Type B pancreatic cell (in vitro differentiated cells): ENCODE measurements at regions not wholly inside any gene's neighbourhood (a gene's known extent, or its start where the extent isn't known, plus 50 kb on each side); places are given as distances from the start of the nearest gene placed in this dataset.

ENCODE experiments used
- DNase-seq: peaks from one replicate; pipeline ENCODE4 v3.0.0; 2021; ENCODE audit warnings: mixed read lengths; ENCODE audit not compliant: unreplicated experiment; ENCODE audit errors: extremely low spot score
- H3K27ac Mint-ChIP-seq: 2 replicates; pipeline ENCODE4 v1.8.0; 2021; ENCODE audit warnings: mild to moderate bottlenecking, mixed read lengths
- H3K27me3 Mint-ChIP-seq: 2 replicates; pipeline ENCODE4 v1.8.0; 2021; ENCODE audit warnings: mixed read lengths
- H3K36me3 Mint-ChIP-seq: 2 replicates; pipeline ENCODE4 v1.8.0; 2021; ENCODE audit warnings: mixed read lengths
- H3K4me1 Mint-ChIP-seq: one replicate; pipeline ENCODE4 v1.8.0; 2021; ENCODE audit warnings: mixed read lengths; ENCODE audit not compliant: unreplicated experiment
- H3K4me3 Mint-ChIP-seq: 2 replicates; pipeline ENCODE4 v1.8.0; 2021; ENCODE audit warnings: mild to moderate bottlenecking, mixed read lengths
- H3K9me3 Mint-ChIP-seq: 2 replicates; pipeline ENCODE4 v1.8.0; 2021; ENCODE audit warnings: mixed read lengths
- TF ChIP-seq, protein P1 (sequence below): fragments of 200-600 bp; sonication (generic); conservative IDR thresholded peaks from 2 replicates; pipeline ENCODE4 v1.5.0; 2021; ENCODE audit warnings: antibody characterized with exemption, mild to moderate bottlenecking

DNA sequence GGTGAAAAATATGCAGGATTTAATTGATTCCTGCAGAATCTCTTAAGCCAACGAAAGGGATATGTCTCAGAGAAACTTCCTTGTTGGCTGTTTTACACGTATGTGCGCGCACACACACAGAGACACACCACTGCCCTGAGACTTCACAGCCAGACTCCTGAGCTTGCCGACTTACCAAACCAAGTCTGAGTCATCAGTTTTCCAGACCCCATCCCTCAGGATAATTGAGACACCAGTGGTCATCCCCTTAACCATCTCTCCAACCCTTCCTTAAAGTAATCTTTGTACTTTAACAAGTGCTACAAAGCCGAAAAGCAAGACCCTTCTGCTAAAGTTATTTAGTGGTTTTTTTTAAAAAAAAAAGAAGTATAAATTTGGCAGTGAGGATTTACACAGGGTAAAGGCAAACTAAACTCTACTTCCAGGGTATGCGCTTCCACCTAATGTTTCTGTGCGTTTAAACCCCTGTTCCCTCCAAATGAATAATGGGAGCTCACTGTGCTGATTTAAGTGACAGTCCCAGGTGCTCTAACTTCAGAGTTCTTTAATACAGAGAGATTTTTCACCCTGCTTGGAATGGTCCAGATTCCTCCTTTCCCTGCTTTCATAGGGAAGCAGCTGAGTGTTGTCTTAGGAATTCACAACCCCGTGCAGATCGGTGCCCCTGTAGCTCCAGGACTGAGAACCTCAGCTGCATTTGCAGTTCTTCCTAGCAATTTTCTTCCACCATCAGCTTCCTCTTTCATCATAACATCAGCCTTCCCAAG, 198.5 kb downstream of the INHBA start:
- no peaks in the 10 kb centered on the region for H3K4me1 Mint-ChIP-seq
- TF ChIP-seq, protein P1, sequence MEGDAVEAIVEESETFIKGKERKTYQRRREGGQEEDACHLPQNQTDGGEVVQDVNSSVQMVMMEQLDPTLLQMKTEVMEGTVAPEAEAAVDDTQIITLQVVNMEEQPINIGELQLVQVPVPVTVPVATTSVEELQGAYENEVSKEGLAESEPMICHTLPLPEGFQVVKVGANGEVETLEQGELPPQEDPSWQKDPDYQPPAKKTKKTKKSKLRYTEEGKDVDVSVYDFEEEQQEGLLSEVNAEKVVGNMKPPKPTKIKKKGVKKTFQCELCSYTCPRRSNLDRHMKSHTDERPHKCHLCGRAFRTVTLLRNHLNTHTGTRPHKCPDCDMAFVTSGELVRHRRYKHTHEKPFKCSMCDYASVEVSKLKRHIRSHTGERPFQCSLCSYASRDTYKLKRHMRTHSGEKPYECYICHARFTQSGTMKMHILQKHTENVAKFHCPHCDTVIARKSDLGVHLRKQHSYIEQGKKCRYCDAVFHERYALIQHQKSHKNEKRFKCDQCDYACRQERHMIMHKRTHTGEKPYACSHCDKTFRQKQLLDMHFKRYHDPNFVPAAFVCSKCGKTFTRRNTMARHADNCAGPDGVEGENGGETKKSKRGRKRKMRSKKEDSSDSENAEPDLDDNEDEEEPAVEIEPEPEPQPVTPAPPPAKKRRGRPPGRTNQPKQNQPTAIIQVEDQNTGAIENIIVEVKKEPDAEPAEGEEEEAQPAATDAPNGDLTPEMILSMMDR: no peak
- no peaks in the 10 kb centered on the region for H3K36me3 Mint-ChIP-seq
- peaks cover 3% of the 10 kb centered on the region for H3K27me3 Mint-ChIP-seq
- H3K4me3 Mint-ChIP-seq: no peak overlapping the region
- H3K27ac Mint-ChIP-seq: no peak overlapping the region
- DNase-seq: no peak
- H3K9me3 Mint-ChIP-seq: no peaks in the 10 kb centered on the region

DNA sequence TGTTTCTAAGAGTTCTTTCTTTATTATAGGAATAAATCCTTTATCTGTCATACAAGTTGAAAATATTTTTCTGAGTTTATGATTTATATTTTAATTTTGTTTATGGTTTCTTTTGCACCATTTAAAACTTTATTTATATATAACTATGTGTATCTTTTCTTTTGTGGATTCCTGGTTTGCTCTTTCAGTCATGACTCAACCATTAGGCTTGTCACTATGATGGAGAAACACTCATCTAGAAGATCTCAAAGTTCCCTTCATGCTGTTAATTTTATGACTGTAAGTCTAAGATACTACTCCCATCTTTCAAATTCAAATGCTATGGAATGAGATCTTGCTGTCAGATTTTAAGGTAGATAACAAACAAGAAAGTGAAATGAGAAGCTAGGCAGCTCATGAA, 199.5 kb downstream of the INHBA start:
- Mint-ChIP-seq H3K9me3 (no peaks in the 10 kb centered on the region), H3K27me3 (peaks cover 3% of the 10 kb centered on the region), H3K4me1 (no peaks in the 10 kb centered on the region), H3K36me3 (no peaks in the 10 kb centered on the region), H3K4me3 (no peak overlapping the region), H3K27ac (no peak overlapping the region)
- no peak for DNase-seq
- TF ChIP-seq, protein P1: no peak

- H3K4me3 Mint-ChIP-seq: no peak overlapping the region
- TF ChIP-seq, protein P1: no peak
Observed at GRCh38 chr7:41501466-41501865, 201.4 kb downstream of the INHBA start.

DNA sequence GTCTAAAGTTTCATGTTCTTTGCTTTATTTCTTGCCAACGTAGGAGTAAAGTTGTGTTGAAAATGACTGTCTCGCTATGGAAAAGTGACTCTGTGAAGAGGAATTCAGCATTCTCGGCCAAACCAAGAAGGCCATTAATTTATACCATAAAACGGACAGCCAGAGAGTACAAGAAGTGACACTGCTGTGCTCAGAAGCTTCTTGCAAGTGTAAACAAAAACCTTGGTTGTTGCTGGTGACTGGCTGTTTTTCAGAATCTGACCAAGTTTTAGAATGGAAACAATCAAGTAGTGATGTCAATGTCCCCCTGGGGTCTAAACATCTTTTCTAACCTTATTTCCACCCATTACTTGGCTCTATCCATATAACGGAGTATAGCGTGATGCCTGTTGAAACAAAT, 201.9 kb downstream of the INHBA start:
- H3K36me3 Mint-ChIP-seq: no peaks in the 10 kb centered on the region
- H3K4me3 Mint-ChIP-seq: no peak overlapping the region
- no peaks in the 10 kb centered on the region for H3K4me1 Mint-ChIP-seq
- H3K9me3 Mint-ChIP-seq: no peaks in the 10 kb centered on the region
- H3K27ac Mint-ChIP-seq: no peak overlapping the region
- DNase-seq: no peak
- TF ChIP-seq, protein P1: no peak
- H3K27me3 Mint-ChIP-seq: no peaks in the 10 kb centered on the region

More at GRCh38 chr7:41501466-41501865, 201.4 kb downstream of the INHBA start:
- H3K4me1 Mint-ChIP-seq: no peaks in the 10 kb centered on the region
- no peaks in the 10 kb centered on the region for H3K36me3 Mint-ChIP-seq
- H3K27ac Mint-ChIP-seq: no peak overlapping the region
- DNase-seq: no peak
- H3K9me3 Mint-ChIP-seq: no peaks in the 10 kb centered on the region
- H3K27me3 Mint-ChIP-seq: no peaks in the 10 kb centered on the region

DNA sequence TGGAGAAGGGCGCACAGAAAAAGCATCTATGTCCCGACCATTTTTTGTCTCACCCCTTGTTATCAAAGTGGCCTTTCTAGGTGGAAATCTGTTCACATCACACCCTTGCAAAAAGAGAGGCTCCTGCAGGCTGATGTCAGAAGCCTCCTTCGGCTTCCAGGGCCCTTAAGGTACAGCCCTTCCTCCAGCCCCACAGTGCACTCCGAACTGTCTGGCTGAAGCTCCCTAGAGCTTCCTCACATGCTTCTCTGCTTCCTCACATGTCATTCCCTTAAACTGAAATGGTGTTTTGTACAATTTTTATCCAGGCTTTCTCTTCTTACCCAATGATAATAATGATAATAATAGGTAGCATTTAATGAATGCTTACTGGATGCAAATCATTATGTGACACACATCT, 210.3 kb downstream of the INHBA start:
- no peak for DNase-seq
- H3K36me3 Mint-ChIP-seq: no peaks in the 10 kb centered on the region
- no peaks in the 10 kb centered on the region for H3K27me3 Mint-ChIP-seq
- H3K9me3 Mint-ChIP-seq: no peaks in the 10 kb centered on the region
- TF ChIP-seq, protein P1: no peak
- H3K4me1 Mint-ChIP-seq: no peaks in the 10 kb centered on the region
- H3K27ac Mint-ChIP-seq: no peak overlapping the region
- H3K4me3 Mint-ChIP-seq: no peak overlapping the region
